OCI-LY1 (cell line): ENCODE measurements at regions not wholly inside any gene's neighbourhood (a gene's known extent, or its start where the extent isn't known, plus 50 kb on each side); places are given as distances from the start of the nearest gene placed in this dataset.

Experiments used
- H2AFZ ChIP-seq: fragments of 200-600 bp; sonication (generic), shearing (Covaris generic); 2 replicates; pipeline ENCODE4 v1.6.0; 2014; ENCODE audit warnings: antibody characterized with exemption, mild to moderate bottlenecking, low read length
- H3F3A ChIP-seq: fragments of 200-600 bp; sonication (generic), shearing (Covaris generic); 2 replicates; pipeline ENCODE4 v1.6.0; 2014; ENCODE audit warnings: mild to moderate bottlenecking, antibody characterized with exemption, low read length, moderate library complexity; ENCODE audit not compliant: insufficient read depth
- H3K27ac ChIP-seq: fragments of 200-600 bp; sonication (generic); 2 replicates; pipeline ENCODE4 v1.5.1; 2014; ENCODE audit warnings: low read length, mixed run types, mild to moderate bottlenecking, low read depth; ENCODE audit not compliant: poor library complexity, severe bottlenecking
- H3K27me3 ChIP-seq: fragments of 200-600 bp; sonication (generic); 2 replicates; pipeline ENCODE4 v1.6.0; 2014; ENCODE audit warnings: antibody characterized with exemption, mild to moderate bottlenecking, low read length, moderate library complexity; ENCODE audit not compliant: insufficient read depth
- H3K36me3 ChIP-seq: fragments of 200-600 bp; sonication (generic); 2 replicates; pipeline ENCODE4 v1.6.1; 2014; ENCODE audit warnings: mild to moderate bottlenecking, antibody characterized with exemption, low read length, moderate library complexity, mixed read lengths; ENCODE audit not compliant: insufficient read depth
- H3K4me1 ChIP-seq: fragments of 200-600 bp; sonication (generic); 2 replicates; pipeline ENCODE4 v1.5.1; 2014; ENCODE audit warnings: mild to moderate bottlenecking, low read length, moderate library complexity; ENCODE audit not compliant: insufficient read depth, severe bottlenecking
- H3K4me2 ChIP-seq: fragments of 200-600 bp; sonication (generic), shearing (Covaris generic); 2 replicates; pipeline ENCODE4 v1.6.1; 2014; ENCODE audit warnings: low read length
- H3K4me3 ChIP-seq: fragments of 200-600 bp; sonication (generic); 2 replicates; pipeline ENCODE4 v1.5.1; 2014; ENCODE audit warnings: low read length, low read depth, mild to moderate bottlenecking, mixed read lengths; ENCODE audit not compliant: poor library complexity, severe bottlenecking
- H3K79me2 ChIP-seq: fragments of 200-600 bp; shearing (Covaris generic); 2 replicates; pipeline ENCODE4 v1.6.1; 2016; ENCODE audit warnings: mixed run types, low read length, mixed read lengths; ENCODE audit not compliant: insufficient read depth
- H3K9ac ChIP-seq: fragments of 200-600 bp; sonication (generic), shearing (Covaris generic); 2 replicates; pipeline ENCODE4 v1.6.1; 2014; ENCODE audit warnings: mild to moderate bottlenecking, low read length, mixed read lengths
- H3K9me2 ChIP-seq: fragments of 200-600 bp; sonication (generic), shearing (Covaris generic); 2 replicates; pipeline ENCODE4 v1.6.1; 2014; ENCODE audit warnings: low read depth, mild to moderate bottlenecking, low read length, mixed read lengths
- H3K9me3 ChIP-seq: fragments of 200-600 bp; shearing (Covaris generic); 2 replicates; pipeline ENCODE4 v1.6.1; 2014; ENCODE audit warnings: low read length, mixed read lengths
- H4K20me1 ChIP-seq: fragments of 200-600 bp; sonication (generic), shearing (Covaris generic); 2 replicates; pipeline ENCODE4 v1.6.0; 2016; ENCODE audit warnings: mild to moderate bottlenecking, low read length; ENCODE audit not compliant: insufficient read depth
- CTCF ChIP-seq: fragments of 200-600 bp; sonication (generic), shearing (Covaris generic); IDR thresholded peaks from 2 replicates; pipeline ENCODE4 v1.5.1; 2017; ENCODE audit warnings: mild to moderate bottlenecking, antibody characterized with exemption, low read length, moderate library complexity, mixed read lengths
- EZH2 ChIP-seq: fragments of 200-600 bp; sonication (generic), shearing (Covaris generic); IDR thresholded peaks from 2 replicates; pipeline ENCODE4 v1.8.0; 2017; ENCODE audit warnings: borderline replicate concordance, mixed run types, mild to moderate bottlenecking, antibody characterized with exemption, low read length, moderate library complexity, mixed read lengths

GRCh38 chr18:44466997-44467396 lies 213.7 kb upstream of the SETBP1 start:
- no peak for TF ChIP-seq EZH2
- no peak for TF ChIP-seq CTCF
- Histone ChIP-seq H3K27ac (no peak overlapping the region), H3F3A (no peaks in the 10 kb centered on the region), H3K4me2 (no peak overlapping the region), H4K20me1 (no peaks in the 10 kb centered on the region), H3K79me2 (no peaks in the 10 kb centered on the region), H2AFZ (no peak overlapping the region), H3K27me3 (no peaks in the 10 kb centered on the region), H3K9me3 (no peaks in the 10 kb centered on the region), H3K4me3 (no peak overlapping the region), H3K4me1 (no peaks in the 10 kb centered on the region), H3K9me2 (no peaks in the 10 kb centered on the region), H3K36me3 (no peaks in the 10 kb centered on the region), H3K9ac (no peak overlapping the region)

DNA sequence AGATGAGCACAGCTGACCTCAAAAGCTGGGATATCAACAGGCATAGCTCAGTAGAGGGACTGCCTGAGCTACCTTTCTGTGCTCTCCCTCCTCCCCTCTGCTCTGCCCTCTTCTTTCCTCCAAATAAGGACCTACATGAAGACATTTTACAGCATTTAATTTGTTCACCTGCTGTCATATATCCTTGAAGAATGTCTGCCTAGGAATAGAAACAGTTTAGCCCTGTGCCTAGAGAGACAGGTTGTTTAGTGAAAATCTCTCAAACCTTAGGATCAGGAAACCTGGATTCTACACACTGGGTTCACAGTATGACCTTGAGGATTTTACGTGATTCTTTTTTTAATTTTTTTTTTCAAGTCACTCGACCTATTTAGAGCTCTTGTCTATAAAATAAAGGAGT lies 213.0 kb upstream of the SETBP1 start:
- Histone ChIP-seq H3K4me1 (no peaks in the 10 kb centered on the region), H3F3A (no peaks in the 10 kb centered on the region), H3K27ac (no peak overlapping the region), H4K20me1 (no peaks in the 10 kb centered on the region), H3K27me3 (no peaks in the 10 kb centered on the region), H3K9ac (no peak overlapping the region), H3K79me2 (no peaks in the 10 kb centered on the region), H3K9me2 (no peaks in the 10 kb centered on the region), H2AFZ (no peak overlapping the region), H3K9me3 (no peaks in the 10 kb centered on the region), H3K36me3 (no peaks in the 10 kb centered on the region), H3K4me2 (no peak overlapping the region), H3K4me3 (no peak overlapping the region)
- no peak for TF ChIP-seq CTCF
- TF ChIP-seq EZH2, result no peak

GRCh38 chr18:44473394-44474066 lies 207.2 kb upstream of the SETBP1 start:
- Histone ChIP-seq H3K9ac (no peak overlapping the region), H3K27ac (no peak overlapping the region), H3K4me3 (no peak overlapping the region), H3K9me2 (no peaks in the 10 kb centered on the region), H3K4me1 (no peaks in the 10 kb centered on the region), H3F3A (no peaks in the 10 kb centered on the region), H3K79me2 (no peaks in the 10 kb centered on the region), H2AFZ (no peak overlapping the region), H3K4me2 (no peak overlapping the region), H3K27me3 (no peaks in the 10 kb centered on the region), H4K20me1 (no peaks in the 10 kb centered on the region), H3K36me3 (no peaks in the 10 kb centered on the region), H3K9me3 (no peaks in the 10 kb centered on the region)
- TF ChIP-seq EZH2, result no peak
- TF ChIP-seq CTCF, result no peak
